Stimulated activated naive B cell treated with anti-CD40 and anti-IgM and Interleukin-4, amounts not matched to agents 10 μg/mL and 1 μg/mL and 100 μg/mL, for 72 hours (primary cell): ENCODE measurements at regions not wholly inside any gene's neighbourhood (a gene's known extent, or its start where the extent isn't known, plus 50 kb on each side); places are given as distances from the start of the nearest gene placed in this dataset.

Source experiments
- ATAC-seq, 2 donors: fragments of 150-1000 bp; cut with Tn5 transposase; replicated peaks; 2 replicates each; pipeline ENCODE4 v1.10.0; 2021; ENCODE audit warnings: moderate library complexity in 1 of 2
- DNase-seq: peaks from one replicate; pipeline ENCODE4 v3.0.0; 2021
- H3K27ac Mint-ChIP-seq: one replicate; pipeline ENCODE4 v1.8.0; 2022; ENCODE audit warnings: mild to moderate bottlenecking, mixed read lengths
- H3K27me3 Mint-ChIP-seq, 2 donors: one replicate each; pipeline ENCODE4 v1.8.0; 2022; ENCODE audit warnings: mixed read lengths in 2 of 2
- H3K36me3 Mint-ChIP-seq, 2 donors: one replicate each; pipeline ENCODE4 v1.8.0; 2022; ENCODE audit warnings: mixed read lengths in 2 of 2, mild to moderate bottlenecking in 1 of 2
- H3K4me1 Mint-ChIP-seq, 2 donors: one replicate each; pipeline ENCODE4 v1.8.0; 2022; ENCODE audit warnings: mixed read lengths in 2 of 2, mild to moderate bottlenecking in 1 of 2
- H3K4me3 Mint-ChIP-seq, 2 donors: one replicate each; pipeline ENCODE4 v1.8.0; 2022; ENCODE audit warnings: mild to moderate bottlenecking in 2 of 2, mixed read lengths in 2 of 2, moderate library complexity in 1 of 2
- H3K9me3 Mint-ChIP-seq, 2 donors: one replicate each; pipeline ENCODE4 v1.8.0; 2022; ENCODE audit warnings: mixed read lengths in 2 of 2, mild to moderate bottlenecking in 1 of 2

GRCh38 chr3:72188536-72188935 is 403.6 kb upstream of the PROK2 start:
- peaks cover 19 to 36% of the 10 kb centered on the region in 2 donors for H3K4me1 Mint-ChIP-seq
- peaks cover 4 to 6% of the 10 kb centered on the region in 2 donors for H3K9me3 Mint-ChIP-seq
- ATAC-seq = peak; percentile 22
- H3K27ac Mint-ChIP-seq = no peak overlapping the region
- no peak for DNase-seq
- peaks cover 0 to 35% of the 10 kb centered on the region in 2 donors for H3K27me3 Mint-ChIP-seq
- peaks cover 0 to 3% of the 10 kb centered on the region in 2 donors for H3K36me3 Mint-ChIP-seq
- no peak overlapping the region for H3K4me3 Mint-ChIP-seq

GRCh38 chr3:72187131-72187530 is 402.2 kb upstream of the PROK2 start:
- Mint-ChIP-seq H3K27ac (no peak overlapping the region), H3K4me1 (peaks cover 22 to 46% of the 10 kb centered on the region in 2 donors), H3K9me3 (peaks cover under 1 to 1% of the 10 kb centered on the region in 2 donors), H3K27me3 (peaks cover 0 to 32% of the 10 kb centered on the region in 2 donors), H3K36me3 (peaks cover 0 to 3% of the 10 kb centered on the region in 2 donors), H3K4me3 (no peak overlapping the region)
- ATAC-seq (no peak), DNase-seq (no peak)

DNA sequence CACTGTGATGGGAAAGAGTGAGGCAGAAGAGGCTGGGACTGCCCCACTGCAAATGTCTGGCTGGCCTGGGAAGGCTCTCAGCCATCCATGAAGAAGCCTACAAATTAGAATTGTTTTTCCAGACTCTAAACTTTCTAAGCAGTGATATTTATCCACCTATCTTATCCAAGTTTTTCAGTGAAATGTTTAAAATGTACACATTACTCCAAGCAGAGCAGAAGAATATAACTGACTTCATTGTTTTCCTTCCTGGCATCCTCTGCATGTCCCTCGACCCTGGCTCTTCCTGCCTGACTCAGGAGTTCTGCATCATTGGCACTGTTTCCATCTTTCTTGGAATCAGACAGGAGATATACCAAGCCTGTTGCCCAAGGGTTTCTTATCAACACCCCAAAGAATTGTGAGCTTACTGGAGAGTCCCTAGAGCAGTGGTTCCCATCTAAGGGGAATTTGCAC is 401.5 kb upstream of the PROK2 start:
- Mint-ChIP-seq H3K27ac (no peak overlapping the region), H3K27me3 (peaks cover 5 to 34% of the 10 kb centered on the region in 2 donors), H3K36me3 (peaks cover 0 to 3% of the 10 kb centered on the region in 2 donors), H3K9me3 (no peaks in the 10 kb centered on the region), H3K4me1 (peaks cover 25 to 53% of the 10 kb centered on the region in 2 donors), H3K4me3 (peak overlapping the region in 1 of 2 donors; percentile 47)
- DNase-seq = no peak
- ATAC-seq = no peak

DNA sequence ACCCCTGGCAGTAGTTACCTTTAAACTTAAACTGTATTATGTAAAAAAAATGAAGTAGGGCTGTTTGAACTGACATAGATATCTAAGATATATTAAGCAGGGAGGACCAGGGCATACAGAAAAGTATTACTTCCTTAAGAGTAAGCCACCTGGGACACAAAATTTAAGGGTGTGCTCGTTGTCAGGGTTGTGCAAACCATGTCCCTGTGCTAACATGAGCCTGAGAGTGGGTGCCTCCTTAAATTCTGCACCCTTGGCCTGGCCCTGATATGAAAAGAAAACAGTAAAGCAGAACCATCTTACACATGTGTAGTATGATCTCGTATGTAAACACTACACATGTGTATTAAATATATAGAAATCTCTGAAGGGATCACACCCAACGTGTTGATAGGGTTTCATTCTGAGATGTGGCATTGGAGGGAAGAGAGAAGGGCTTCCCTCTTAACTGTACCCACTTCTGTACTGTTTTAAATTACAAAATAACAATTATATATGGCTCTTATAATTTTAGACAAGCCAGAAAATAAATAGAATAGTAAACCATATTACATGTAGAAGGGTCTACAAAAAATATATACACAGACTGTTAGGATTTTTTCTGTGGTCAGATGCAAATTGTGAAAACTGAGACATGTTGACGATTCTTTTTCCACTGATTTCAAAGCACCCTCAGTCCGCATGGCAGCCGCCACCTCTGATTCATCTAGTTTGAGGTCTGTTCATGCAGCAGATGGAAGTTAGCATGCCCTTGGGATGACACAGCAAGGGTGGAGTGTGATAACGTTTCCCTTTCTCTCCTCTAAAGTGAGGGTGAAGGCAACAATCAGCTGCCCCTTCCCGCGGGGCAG is 400.8 kb upstream of the PROK2 start:
- no peak overlapping the region for H3K27ac Mint-ChIP-seq
- ATAC-seq (peak; percentile 84 to 86), DNase-seq (no peak)
- no peaks in the 10 kb centered on the region for H3K9me3 Mint-ChIP-seq
- H3K4me3 Mint-ChIP-seq = peak overlapping the region in 1 of 2 donors; percentile 47
- H3K4me1 Mint-ChIP-seq = peaks cover 25 to 53% of the 10 kb centered on the region in 2 donors
- peaks cover 5 to 39% of the 10 kb centered on the region in 2 donors for H3K27me3 Mint-ChIP-seq
- H3K36me3 Mint-ChIP-seq = peaks cover 0 to 3% of the 10 kb centered on the region in 2 donors

- Mint-ChIP-seq H3K36me3 (peaks cover 0 to 3% of the 10 kb centered on the region in 2 donors), H3K9me3 (no peaks in the 10 kb centered on the region), H3K4me3 (no peak overlapping the region), H3K27ac (no peak overlapping the region), H3K4me1 (peaks cover 28 to 49% of the 10 kb centered on the region in 2 donors), H3K27me3 (peaks cover 5 to 27% of the 10 kb centered on the region in 2 donors)
- no peak for DNase-seq
- ATAC-seq = no peak
Measured at GRCh38 chr3:72183489-72183888, 398.5 kb upstream of the PROK2 start.

GRCh38 chr3:72182206-72182605 is 397.3 kb upstream of the PROK2 start:
- no peaks in the 10 kb centered on the region for H3K9me3 Mint-ChIP-seq
- H3K36me3 Mint-ChIP-seq = peaks cover 0 to 3% of the 10 kb centered on the region in 2 donors
- H3K27me3 Mint-ChIP-seq = peaks cover 5 to 27% of the 10 kb centered on the region in 2 donors
- peaks cover 32 to 55% of the 10 kb centered on the region in 2 donors for H3K4me1 Mint-ChIP-seq
- H3K4me3 Mint-ChIP-seq = no peak overlapping the region
- no peak overlapping the region for H3K27ac Mint-ChIP-seq
- DNase-seq (no peak), ATAC-seq (no peak)

GRCh38 chr3:72181251-72181650 is 396.3 kb upstream of the PROK2 start:
- DNase-seq (no peak), ATAC-seq (no peak)
- H3K4me1 Mint-ChIP-seq = peaks cover 32 to 55% of the 10 kb centered on the region in 2 donors
- no peaks in the 10 kb centered on the region for H3K9me3 Mint-ChIP-seq
- no peak overlapping the region for H3K4me3 Mint-ChIP-seq
- H3K36me3 Mint-ChIP-seq = peaks cover 0 to 3% of the 10 kb centered on the region in 2 donors
- H3K27ac Mint-ChIP-seq = no peak overlapping the region
- peaks cover 5 to 31% of the 10 kb centered on the region in 2 donors for H3K27me3 Mint-ChIP-seq

DNA sequence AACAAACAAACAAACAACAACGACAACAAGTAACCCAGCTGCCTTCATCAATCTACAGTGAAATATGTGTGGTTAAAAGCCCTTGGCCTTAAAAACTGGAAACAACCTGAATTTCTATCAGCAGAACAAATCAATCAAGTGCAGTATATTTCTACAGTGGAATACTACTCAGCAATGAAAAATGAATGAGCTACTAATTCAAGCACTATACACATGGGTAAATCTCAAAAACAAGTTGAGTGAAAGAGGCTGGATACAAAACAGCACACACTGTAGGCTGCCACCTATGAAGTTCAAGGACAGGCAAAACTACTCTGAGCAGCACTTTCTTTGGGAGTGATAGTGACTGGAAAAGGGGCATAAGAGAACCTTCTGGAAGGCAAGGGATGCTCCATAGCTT is 395.5 kb upstream of the PROK2 start:
- H3K27ac Mint-ChIP-seq = no peak overlapping the region
- H3K36me3 Mint-ChIP-seq = peaks cover 0 to 3% of the 10 kb centered on the region in 2 donors
- H3K4me3 Mint-ChIP-seq = no peak overlapping the region
- H3K27me3 Mint-ChIP-seq = peaks cover 5 to 31% of the 10 kb centered on the region in 2 donors
- peaks cover 37 to 54% of the 10 kb centered on the region in 2 donors for H3K4me1 Mint-ChIP-seq
- DNase-seq (no peak), ATAC-seq (no peak)
- H3K9me3 Mint-ChIP-seq = no peaks in the 10 kb centered on the region

- no peak for ATAC-seq
- Mint-ChIP-seq H3K27me3 (peaks cover 11 to 35% of the 10 kb centered on the region in 2 donors), H3K27ac (no peak overlapping the region), H3K4me3 (no peak overlapping the region), H3K9me3 (no peaks in the 10 kb centered on the region), H3K36me3 (no peaks in the 10 kb centered on the region), H3K4me1 (peaks cover 38 to 57% of the 10 kb centered on the region in 2 donors)
- no peak for DNase-seq
Measured at GRCh38 chr3:72179107-72179464, 394.1 kb upstream of the PROK2 start.

- Mint-ChIP-seq H3K4me3 (no peak overlapping the region), H3K27ac (no peak overlapping the region), H3K4me1 (peaks cover 43 to 62% of the 10 kb centered on the region in 2 donors), H3K9me3 (no peaks in the 10 kb centered on the region), H3K36me3 (no peaks in the 10 kb centered on the region), H3K27me3 (peaks cover 16 to 40% of the 10 kb centered on the region in 2 donors)
- DNase-seq (no peak), ATAC-seq (no peak)
Measured at GRCh38 chr3:72178463-72179106, 393.6 kb upstream of the PROK2 start.

GRCh38 chr3:72177075-72178050 is 392.4 kb upstream of the PROK2 start:
- Mint-ChIP-seq H3K9me3 (no peaks in the 10 kb centered on the region), H3K27ac (peak overlapping the region; percentile 94), H3K4me3 (peak overlapping the region; percentile 81 to 82), H3K36me3 (no peaks in the 10 kb centered on the region), H3K4me1 (peaks cover 45 to 57% of the 10 kb centered on the region in 2 donors), H3K27me3 (peaks cover 25 to 41% of the 10 kb centered on the region in 2 donors)
- peak; percentile 32 for DNase-seq
- peak; percentile 44 to 45 for ATAC-seq

DNA sequence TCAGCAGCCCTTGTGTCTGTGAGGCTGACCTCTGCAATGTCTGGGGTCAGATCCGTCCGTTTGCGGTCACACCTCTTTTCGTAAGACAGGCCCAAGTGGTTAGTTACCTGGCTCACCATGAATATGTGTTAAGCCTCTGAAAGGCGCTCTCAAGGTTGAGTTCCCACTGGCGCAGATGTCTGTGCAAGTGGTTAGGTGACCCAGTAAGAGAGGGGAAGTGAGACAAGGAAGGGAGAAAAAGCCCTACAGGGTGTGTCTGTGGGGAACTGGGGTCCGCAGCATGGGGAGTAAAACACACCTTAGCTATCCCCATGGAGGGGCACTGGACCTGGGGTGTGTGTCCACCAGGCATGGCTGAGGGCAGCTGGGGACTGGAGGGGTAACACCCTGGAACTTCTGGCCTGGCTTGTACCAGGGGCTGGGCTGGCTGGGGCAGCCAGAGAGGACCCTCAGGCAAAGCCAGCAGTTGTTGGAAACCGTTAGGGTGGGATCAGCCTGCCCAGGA is 391.6 kb upstream of the PROK2 start:
- peak; percentile 97 to 98 for ATAC-seq
- Mint-ChIP-seq H3K4me1 (peaks cover 41 to 49% of the 10 kb centered on the region in 2 donors), H3K4me3 (peak overlapping the region; percentile 81 to 82), H3K36me3 (no peaks in the 10 kb centered on the region), H3K27me3 (peaks cover 27 to 34% of the 10 kb centered on the region in 2 donors), H3K9me3 (no peaks in the 10 kb centered on the region), H3K27ac (peak overlapping the region; percentile 94)
- peak; percentile 76 for DNase-seq

GRCh38 chr3:72175296-72175858 is 390.4 kb upstream of the PROK2 start:
- no peak for DNase-seq
- Mint-ChIP-seq H3K36me3 (no peaks in the 10 kb centered on the region), H3K9me3 (no peaks in the 10 kb centered on the region), H3K27ac (no peak overlapping the region), H3K27me3 (peaks cover 31 to 34% of the 10 kb centered on the region in 2 donors), H3K4me1 (peaks cover 45 to 48% of the 10 kb centered on the region in 2 donors), H3K4me3 (no peak overlapping the region)
- no peak for ATAC-seq
